NCI-H510A (cell line): ENCODE measurements at regions not wholly inside any gene's neighbourhood (a gene's known extent, or its start where the extent isn't known, plus 50 kb on each side); places are given as distances from the start of the nearest gene placed in this dataset.

Source experiments
- DNase-seq: peaks from one replicate; lab custom pipeline; 2025; lab: John Stamatoyannopoulos, UW

DNA sequence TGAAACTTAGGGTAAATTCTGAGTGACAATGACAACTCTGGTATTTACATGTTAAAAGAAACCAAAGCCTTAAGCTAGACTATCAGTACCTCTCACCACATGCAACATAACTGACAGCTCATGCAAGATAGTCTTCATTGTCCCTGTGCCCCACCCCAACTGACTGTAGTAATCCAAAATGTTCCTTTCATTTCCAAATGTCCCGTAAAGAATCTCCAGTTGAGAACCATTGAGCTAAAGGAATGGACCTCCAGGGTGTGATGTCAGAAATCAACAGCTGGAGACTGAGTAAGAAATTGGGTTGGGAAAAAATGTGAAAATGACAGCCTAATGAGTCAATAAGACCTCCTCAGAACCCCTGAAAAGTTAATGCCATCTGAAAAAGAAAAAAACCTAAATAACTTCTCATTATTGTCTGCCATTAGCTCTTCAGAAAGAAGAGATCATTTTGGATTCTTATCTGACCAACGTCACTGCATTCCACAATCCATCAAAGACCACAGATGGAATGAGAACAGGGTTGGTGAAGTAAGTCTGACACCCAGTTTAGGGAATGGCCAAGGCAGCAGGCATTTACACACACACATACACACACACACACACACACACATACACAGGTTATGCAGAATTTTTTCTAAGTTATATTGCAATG, 51.7 kb upstream of the ACVR2A start:
- no peak for DNase-seq

DNA sequence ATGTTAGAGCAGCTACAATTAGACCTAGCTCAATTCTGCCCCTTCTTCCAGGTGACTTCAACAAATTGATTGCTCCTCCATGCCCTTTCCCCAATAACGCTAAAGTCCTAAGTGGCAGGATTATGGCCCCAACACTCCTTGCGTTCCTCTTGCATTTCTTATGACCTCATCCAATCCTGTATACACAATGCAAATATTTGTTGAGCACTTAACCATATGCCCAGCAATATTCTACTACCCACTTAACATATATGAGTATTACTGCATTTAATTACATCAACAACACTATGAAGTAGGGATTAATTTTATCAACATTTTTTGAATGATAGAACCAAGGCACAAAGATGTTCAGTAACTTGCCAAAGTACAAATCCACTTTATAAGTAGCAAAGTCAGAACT, 54.2 kb upstream of the ACVR2A start:
- no peak for DNase-seq

DNA sequence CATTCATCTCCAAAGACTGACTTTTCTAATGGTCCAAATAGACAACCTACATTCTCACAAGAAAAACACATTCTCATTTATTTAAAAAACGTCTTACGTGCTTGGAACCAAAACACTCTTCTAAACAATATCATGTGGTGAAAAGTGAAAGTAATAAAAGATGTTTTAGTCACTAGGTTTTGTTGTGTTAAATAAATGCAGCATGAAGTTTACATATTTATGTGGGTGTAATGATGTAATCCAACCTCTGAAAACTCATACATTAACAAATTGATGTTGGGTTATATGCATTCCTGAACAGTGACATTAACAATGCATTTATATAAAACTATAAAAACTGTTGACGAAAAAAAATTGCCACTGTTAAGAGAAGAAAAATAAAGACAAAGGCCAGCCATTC, 55.1 kb upstream of the ACVR2A start:
- no peak for DNase-seq

DNA sequence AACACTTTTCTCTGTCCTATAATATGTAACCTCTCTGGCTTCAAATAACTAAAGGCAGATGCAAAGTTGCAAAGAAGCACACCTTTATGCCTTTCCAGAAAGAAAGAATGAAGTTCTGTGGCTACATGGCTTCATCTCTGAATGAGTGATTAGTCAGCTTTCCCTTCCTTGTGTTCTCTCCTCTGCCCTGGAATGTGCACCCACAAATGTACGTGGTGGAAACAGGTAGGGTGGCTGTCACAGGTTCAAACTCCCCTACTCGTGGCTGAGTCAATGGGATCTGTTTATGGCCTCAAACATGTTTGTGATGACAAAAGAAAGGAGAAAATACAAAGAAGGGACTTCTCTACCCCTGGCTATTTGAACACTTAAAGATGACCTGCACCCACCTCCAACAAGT, 55.5 kb upstream of the ACVR2A start:
- no peak for DNase-seq

DNA sequence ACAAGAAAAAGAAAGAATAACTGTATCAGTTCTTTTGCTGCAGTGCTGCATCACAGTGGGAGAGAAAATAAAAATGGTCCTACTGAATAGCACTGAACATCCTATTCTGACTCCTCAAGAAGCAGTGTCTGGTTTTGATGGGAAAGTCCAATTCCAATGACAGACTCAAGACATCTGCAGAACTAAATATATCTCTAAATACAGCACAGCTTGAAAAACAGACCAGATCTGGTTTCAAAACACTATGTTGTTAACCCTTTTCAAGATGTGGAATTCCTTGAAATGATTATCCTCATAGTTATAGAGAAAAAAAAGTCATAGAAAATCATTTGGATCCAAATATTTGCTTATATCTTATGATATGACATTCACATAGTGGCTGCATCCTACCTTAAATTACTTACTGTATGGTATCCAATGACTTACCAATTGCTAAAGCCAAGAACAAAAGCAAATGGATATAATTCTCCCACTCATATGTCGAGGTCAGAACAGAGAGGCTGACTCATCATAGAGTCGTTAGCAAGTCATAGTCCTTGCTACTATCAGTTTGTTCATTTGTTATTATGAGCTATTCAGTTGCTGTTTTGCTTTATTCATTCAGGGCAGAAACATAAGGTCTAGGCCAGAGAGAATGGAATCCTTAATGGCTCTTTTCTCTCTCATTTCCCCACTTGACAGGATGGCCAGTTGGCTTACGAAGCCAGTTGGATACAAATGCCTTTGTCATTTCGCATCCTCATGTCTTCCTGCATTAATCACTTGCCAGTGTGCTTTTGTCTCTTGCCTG, 62.5 kb upstream of the ACVR2A start:
- no peak for DNase-seq

GRCh38 chr2:147779440-147779839, 65.4 kb upstream of the ACVR2A start:
- no peak for DNase-seq

DNA sequence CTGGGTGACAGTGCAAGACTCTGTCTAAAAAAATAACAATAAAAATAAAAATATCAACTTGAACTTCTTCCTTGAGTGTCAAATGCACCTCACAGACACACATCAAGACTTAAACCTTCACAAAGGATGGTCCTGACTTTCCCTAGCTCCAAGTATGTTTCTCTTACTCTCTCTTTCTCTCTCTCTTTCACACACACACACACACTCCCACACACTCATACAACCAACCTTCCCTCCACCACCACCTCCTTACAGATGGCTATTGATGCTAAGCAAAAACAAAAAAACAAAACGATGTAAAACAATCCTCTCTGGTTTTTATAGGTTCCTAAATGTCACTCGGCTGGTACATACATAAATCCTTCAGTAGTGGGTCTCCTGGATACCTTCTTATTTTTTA, 67.4 kb upstream of the ACVR2A start:
- DNase-seq = no peak

- no peak for DNase-seq
These were observed 70.0 kb upstream of the ACVR2A start for GRCh38 chr2:147774805-147775204.

DNA sequence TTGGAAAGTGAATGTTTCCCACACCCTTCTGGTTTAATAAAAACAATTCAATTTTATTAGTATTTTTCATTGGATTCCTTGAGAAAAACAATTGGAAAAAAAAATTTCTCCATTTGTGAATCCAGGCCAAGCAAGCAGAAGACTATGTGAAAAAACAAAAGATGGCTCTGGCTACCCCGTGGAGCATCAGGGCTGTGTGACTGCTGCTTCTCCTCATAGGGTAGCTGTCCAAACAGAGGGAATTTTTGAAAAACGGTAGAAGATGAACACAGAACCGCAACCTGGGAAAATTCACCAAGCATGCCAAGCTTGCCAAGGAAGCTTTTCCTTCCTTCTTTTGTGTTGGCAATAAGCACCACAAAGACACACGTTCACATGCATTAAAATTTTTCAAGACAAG, 71.3 kb upstream of the ACVR2A start:
- DNase-seq = no peak

DNA sequence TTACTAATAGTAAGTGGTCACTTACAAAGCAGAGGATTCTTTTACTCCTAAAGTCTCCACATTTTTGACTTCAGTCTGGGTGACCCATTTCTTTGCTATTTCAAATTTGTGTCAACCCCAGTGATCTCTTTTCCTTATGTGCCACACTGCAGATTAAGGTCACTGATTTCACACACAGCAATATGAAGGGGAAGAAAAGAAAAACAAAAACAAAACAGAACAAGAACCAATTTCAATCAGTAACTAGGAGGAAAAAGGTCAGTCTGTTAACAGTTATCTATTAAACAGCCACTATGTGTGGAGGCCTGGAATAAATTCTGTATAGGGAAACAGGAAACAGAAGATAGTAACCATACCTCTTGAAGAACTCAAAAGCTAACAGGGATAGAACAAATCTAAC, 72.0 kb upstream of the ACVR2A start:
- no peak for DNase-seq

DNA sequence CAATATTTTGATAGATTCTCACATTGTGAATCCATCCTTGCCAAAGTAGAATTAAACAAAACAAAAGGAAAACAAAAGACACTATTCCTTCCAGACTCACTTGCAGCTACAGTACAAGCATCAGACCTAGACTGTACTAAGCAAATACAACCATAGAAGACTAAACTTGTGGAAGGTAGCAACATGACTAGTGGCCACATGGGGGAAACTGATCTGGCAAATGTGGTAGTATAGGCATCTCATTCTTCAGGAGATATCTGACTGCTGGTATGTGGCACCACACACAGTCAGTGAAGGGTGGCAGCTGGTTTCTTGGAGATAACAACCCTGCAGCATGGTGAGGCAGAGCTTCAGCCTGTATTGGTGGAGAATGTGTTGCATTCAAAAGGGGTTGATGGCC, 81.0 kb upstream of the ACVR2A start:
- no peak for DNase-seq

GRCh38 chr2:147760984-147761383, 83.8 kb upstream of the ACVR2A start:
- no peak for DNase-seq

- DNase-seq = no peak
These were observed 85.3 kb upstream of the ACVR2A start for GRCh38 chr2:147759536-147759935.

- no peak for DNase-seq
These were observed 86.0 kb upstream of the ACVR2A start for GRCh38 chr2:147758821-147759220.

DNA sequence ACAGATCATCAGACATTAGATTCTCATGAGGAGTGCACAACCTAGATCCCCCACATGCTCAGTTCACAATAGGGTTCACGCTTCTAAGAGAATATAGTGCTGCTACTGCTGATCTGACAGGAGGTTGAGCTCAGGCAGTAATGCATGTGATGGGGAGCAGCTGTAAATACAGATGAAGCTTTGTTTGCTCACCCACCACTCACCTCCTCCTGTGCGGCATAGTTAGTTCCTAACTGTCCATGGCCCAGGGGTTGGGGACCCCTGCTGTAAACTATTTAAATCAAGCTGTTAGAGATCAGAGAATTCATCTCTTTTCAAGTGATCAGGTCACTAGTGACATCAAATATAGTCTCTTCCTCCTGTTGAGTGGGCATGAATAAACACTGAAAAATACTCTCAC, 88.8 kb upstream of the ACVR2A start:
- no peak for DNase-seq

DNA sequence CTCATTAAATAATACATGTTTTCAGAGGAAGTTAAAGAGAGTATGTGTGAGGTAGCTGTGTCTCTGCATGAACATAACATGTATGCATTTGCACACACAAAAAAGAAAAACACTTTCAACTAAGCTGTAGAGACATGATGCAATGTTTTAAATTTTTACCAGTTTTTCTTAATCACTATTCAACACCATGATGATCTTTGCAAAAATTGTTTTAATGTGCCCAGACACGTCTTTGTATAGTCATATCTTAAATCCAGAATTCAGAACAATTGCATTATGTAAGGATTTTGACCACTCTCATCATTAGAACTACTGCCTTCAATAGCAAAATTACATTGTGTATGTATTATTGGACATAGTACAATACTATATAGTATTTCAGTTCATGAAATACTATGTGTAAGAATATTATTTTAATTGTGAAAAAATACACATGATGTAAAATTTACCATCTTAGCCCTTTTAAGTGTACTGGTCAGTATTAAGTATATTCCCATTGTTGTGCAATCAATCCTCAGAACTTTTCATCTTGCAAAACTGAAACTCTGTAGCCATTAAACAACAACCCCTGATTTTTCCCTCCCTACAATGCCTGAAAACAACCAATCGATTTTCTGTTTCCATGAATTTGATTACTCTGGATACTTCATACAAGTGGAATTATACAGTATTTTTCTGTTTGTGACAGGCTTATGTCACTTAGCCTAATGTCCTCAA, 104.5 kb upstream of the ACVR2A start:
- DNase-seq = no peak

GRCh38 chr2:147739508-147739907, 105.3 kb upstream of the ACVR2A start:
- no peak for DNase-seq

GRCh38 chr2:147718831-147719230, 126.0 kb upstream of the ACVR2A start:
- no peak for DNase-seq

DNA sequence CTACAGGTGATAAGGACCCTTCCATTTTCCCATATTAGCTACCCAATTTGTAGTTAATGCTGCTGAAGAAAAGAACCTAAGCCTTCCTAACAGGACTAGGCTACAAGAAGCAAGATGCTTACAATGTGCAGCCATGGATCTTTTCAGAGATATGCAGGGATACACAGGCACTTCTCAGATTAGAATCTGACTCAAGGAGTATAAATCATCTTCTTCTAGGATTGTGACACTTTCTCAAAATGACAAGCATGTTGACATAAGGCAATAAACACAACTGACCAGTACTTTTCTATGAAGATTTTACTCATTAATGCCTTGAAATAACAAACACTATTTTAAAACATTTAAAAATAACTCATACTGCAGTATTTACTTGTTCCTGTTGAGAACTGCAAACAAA, 127.9 kb upstream of the ACVR2A start:
- DNase-seq = no peak

DNA sequence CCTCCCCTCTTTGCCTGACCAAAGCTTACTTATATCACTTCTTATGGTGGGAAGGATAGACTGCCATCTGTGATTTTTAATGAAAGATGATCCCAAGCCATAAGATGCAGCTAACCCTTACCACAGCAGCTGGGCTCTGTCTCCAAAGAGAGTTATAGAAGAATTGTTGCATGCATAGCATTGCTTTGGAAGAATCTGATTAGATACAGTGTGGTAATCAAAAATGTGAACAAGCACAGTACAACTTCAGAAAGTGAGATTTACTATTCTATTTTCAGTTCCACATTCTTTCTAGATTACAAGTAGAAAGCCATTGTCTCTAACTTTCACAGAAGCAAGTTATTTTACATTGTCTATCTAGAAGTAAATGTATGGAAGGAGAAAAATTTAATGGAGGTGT, 129.0 kb upstream of the ACVR2A start:
- DNase-seq = no peak

DNA sequence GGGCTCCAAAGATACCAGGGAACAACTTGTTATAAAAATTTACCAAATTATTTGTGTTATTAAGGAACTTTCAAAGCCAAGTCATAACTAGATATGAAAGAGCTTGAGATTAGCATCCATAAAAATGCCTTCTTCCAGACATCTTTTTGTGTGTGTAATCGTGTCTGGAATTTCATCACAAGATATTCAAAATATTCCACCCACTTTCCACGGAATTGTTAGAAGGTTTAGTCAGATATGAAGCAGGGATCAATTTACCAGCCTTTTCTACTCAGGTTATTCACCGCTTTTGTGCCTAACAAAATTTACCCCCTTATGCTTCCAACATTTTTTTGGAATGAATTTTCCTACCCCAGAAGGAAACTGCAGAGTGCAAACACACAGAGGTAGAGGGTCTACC, 130.2 kb upstream of the ACVR2A start:
- no peak for DNase-seq

- no peak for DNase-seq
These were observed 131.5 kb upstream of the ACVR2A start for GRCh38 chr2:147713349-147713748.

DNA sequence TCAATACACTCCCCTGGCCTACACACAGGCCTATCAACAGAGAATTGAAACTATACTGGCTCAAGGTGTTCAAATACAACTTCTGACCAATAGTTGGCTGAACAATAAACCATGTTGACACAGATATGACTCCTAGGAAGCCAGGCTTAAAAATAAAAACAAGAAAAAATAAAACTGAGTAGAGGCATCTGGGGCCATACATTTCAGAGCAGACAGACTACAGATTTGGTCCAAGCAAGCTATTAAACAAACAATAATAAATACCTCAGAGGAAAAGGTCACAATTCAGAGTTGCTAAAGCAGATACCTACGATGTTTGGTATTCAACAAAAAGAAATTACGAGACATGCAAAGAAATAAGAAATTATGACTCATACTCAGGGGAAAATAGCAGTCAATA, 132.8 kb upstream of the ACVR2A start:
- no peak for DNase-seq
